ENCODE measurements at regions not wholly inside any gene's neighbourhood (a gene's known extent, or its start where the extent isn't known, plus 50 kb on each side); places are given as distances from the start of the nearest gene placed in this dataset.

- TF ChIP-seq NFIC (IDR thresholded peaks at IDR 0.05) (no peak), FOXM1 (IDR thresholded peaks at IDR 0.05; ENCODE audit: borderline replicate concordance, low read depth) (no peak), CEBPB (IDR thresholded peaks at IDR 0.05) (no peak), TAF1 (IDR thresholded peaks at IDR 0.05; ENCODE audit: low read depth) (no peak)
- TF ChIP-seq, protein P1, sequence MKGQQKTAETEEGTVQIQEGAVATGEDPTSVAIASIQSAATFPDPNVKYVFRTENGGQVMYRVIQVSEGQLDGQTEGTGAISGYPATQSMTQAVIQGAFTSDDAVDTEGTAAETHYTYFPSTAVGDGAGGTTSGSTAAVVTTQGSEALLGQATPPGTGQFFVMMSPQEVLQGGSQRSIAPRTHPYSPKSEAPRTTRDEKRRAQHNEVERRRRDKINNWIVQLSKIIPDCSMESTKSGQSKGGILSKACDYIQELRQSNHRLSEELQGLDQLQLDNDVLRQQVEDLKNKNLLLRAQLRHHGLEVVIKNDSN (IDR thresholded peaks at IDR 0.05) = no peak
Measured at GRCh38 chr10:108765794-108766193, 1157.5 kb downstream of the XPNPEP1 start.

DNA sequence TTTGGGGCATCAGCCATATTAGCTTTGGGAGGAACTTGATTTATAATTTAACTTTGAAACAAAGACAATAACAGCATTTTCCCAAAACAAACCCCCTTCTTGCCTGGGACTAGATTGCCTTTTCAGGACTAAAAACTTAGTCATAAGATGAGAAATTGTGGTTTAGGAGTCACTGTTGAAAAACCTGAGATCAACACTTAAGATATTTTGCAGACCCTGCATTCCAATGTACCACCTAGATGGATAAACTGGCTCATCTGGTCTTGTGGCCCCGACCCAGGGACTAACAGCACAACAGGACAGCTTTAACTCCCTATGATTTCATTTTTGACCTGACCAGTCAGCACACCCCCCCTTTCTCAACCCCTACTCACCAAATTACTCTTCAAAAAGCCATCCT is 1165.4 kb downstream of the XPNPEP1 start:
- TF ChIP-seq EP300 (IDR thresholded peaks at IDR 0.05; ENCODE audit: borderline replicate concordance) (no peak), YY1 (IDR thresholded peaks at IDR 0.05; ENCODE audit: low read depth) (no peak), NFIC (IDR thresholded peaks at IDR 0.05) (no peak), REST (IDR thresholded peaks at IDR 0.05; ENCODE audit: low read depth) (no peak), TCF12 (IDR thresholded peaks at IDR 0.05; ENCODE audit: low read depth) (no peak), ZBTB7A (IDR thresholded peaks at IDR 0.05; ENCODE audit: low read depth) (no peak), EGR1 (IDR thresholded peaks at IDR 0.05) (no peak), CEBPB (IDR thresholded peaks at IDR 0.05) (no peak), TEAD4 (IDR thresholded peaks at IDR 0.05) (no peak), FOXM1 (IDR thresholded peaks at IDR 0.05; ENCODE audit: borderline replicate concordance, low read depth) (no peak), TAF1 (IDR thresholded peaks at IDR 0.05; ENCODE audit: low read depth) (no peak), RAD21 (IDR thresholded peaks at IDR 0.05; ENCODE audit: low read depth) (no peak)
- TF ChIP-seq, protein P2, sequence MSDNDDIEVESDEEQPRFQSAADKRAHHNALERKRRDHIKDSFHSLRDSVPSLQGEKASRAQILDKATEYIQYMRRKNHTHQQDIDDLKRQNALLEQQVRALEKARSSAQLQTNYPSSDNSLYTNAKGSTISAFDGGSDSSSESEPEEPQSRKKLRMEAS (IDR thresholded peaks at IDR 0.05) = no peak
- TF ChIP-seq, protein P1 (IDR thresholded peaks at IDR 0.05) = no peak

- TF ChIP-seq TCF12 (IDR thresholded peaks at IDR 0.05; ENCODE audit: low read depth) = no peak
- no peak for TF ChIP-seq REST (IDR thresholded peaks at IDR 0.05; ENCODE audit: low read depth)
- TF ChIP-seq NFIC (IDR thresholded peaks at IDR 0.05) = no peak
- no peak for TF ChIP-seq ZBTB7A (IDR thresholded peaks at IDR 0.05; ENCODE audit: low read depth)
- TF ChIP-seq YY1 (IDR thresholded peaks at IDR 0.05; ENCODE audit: low read depth) = no peak
- TF ChIP-seq CREB1 (IDR thresholded peaks at IDR 0.05; ENCODE audit: low read depth) = no peak
- no peak for TF ChIP-seq FOXM1 (IDR thresholded peaks at IDR 0.05; ENCODE audit: borderline replicate concordance, low read depth)
- TF ChIP-seq CEBPB (IDR thresholded peaks at IDR 0.05) = no peak
- no peak for TF ChIP-seq TAF1 (IDR thresholded peaks at IDR 0.05; ENCODE audit: low read depth)
- TF ChIP-seq RAD21 (IDR thresholded peaks at IDR 0.05; ENCODE audit: low read depth) = no peak
- TF ChIP-seq TEAD4 (IDR thresholded peaks at IDR 0.05) = no peak
- TF ChIP-seq, protein P2 (IDR thresholded peaks at IDR 0.05) = no peak
- TF ChIP-seq EP300 (IDR thresholded peaks at IDR 0.05; ENCODE audit: borderline replicate concordance) = no peak
Measured at GRCh38 chr10:108755646-108756045, 1167.7 kb downstream of the XPNPEP1 start.

DNA sequence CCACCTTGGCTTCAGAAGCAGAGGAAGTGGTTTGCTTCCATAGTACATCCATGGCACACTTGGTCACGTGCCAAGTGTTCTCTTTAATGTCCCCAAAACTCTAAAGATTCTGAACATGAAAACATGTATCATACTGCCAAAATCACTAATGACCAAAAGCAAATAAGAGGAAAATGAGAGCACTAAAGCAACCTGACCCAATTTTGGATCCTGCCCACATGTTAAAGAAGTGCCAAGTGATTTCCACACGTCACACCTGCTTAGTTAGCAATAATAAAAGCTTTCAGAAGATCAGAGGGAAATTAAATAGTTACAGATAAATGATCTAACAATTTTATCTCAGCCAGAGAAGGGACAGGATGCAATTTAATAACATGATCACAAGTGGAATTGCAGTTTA is 1170.0 kb downstream of the XPNPEP1 start:
- TF ChIP-seq EP300 (IDR thresholded peaks at IDR 0.05; ENCODE audit: borderline replicate concordance) (no peak), TCF12 (IDR thresholded peaks at IDR 0.05; ENCODE audit: low read depth) (no peak), REST (IDR thresholded peaks at IDR 0.05; ENCODE audit: low read depth) (no peak), YY1 (IDR thresholded peaks at IDR 0.05; ENCODE audit: low read depth) (no peak), TAF1 (IDR thresholded peaks at IDR 0.05; ENCODE audit: low read depth) (no peak), RAD21 (IDR thresholded peaks at IDR 0.05; ENCODE audit: low read depth) (no peak), CREB1 (IDR thresholded peaks at IDR 0.05; ENCODE audit: low read depth) (no peak), CEBPB (IDR thresholded peaks at IDR 0.05) (no peak), ZBTB7A (IDR thresholded peaks at IDR 0.05; ENCODE audit: low read depth) (no peak), NFIC (IDR thresholded peaks at IDR 0.05) (no peak), TEAD4 (IDR thresholded peaks at IDR 0.05) (no peak), EGR1 (IDR thresholded peaks at IDR 0.05) (no peak), FOXM1 (IDR thresholded peaks at IDR 0.05; ENCODE audit: borderline replicate concordance, low read depth) (no peak)
- TF ChIP-seq, protein P1 (IDR thresholded peaks at IDR 0.05) = no peak
- TF ChIP-seq, protein P2 (IDR thresholded peaks at IDR 0.05) = no peak

Measured in Ishikawa (cell line).